ENCODE measurements at regions not wholly inside any gene's neighbourhood (a gene's known extent, or its start where the extent isn't known, plus 50 kb on each side); places are given as distances from the start of the nearest gene placed in this dataset.
A peak's percentile ranks its signal among the peaks of the same experiment; 100 is the strongest.

DNA sequence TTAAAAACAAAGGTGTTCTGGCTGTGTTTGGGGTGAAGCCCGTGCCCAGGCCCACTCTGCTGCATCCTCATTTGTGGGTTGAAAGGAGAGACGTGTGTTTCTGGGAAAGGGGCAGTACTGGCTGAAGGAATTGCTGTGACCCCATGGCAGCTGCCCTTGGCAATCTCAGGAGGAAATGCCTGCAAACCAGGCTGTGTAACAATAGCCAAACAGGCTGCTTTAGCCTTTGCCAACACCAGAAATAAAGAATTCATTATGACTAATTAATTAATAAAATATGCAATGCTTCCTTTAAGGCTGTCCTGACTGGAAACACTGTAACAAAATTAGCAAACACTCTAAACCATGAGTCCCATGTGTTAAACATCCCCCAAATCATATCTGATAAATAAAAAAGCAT lies 53.0 kb upstream of the KRR1 start:
- no peaks in the 10 kb centered on the region for H4K20me1 ChIP-seq (ENCODE audit: insufficient read depth, low read length, poor library complexity, severe bottlenecking)
- H3K9me2 ChIP-seq (replicated peaks; ENCODE audit: low read depth, low read length): no peaks in the 10 kb centered on the region
- H3K9ac ChIP-seq (ENCODE audit: low read depth, low read length, poor library complexity, severe bottlenecking): no peak overlapping the region
- H3F3A ChIP-seq (ENCODE audit: low read depth): 0 out of 2 replicates have a peak, but pooled peaks cover 4% of the 10 kb centered on the region
- TF ChIP-seq CTCF (conservative IDR thresholded peaks at IDR 0.05; ENCODE audit: low read length): no peak
- TF ChIP-seq EZH2phosphoT487 (IDR thresholded peaks at IDR 0.05; ENCODE audit: borderline replicate concordance): no peak
- H3K4me2 ChIP-seq (ENCODE audit: low read depth, low read length, poor library complexity, severe bottlenecking): peak overlapping the region; percentile 9
- H3K27me3 ChIP-seq (ENCODE audit: insufficient read depth, low read length, poor library complexity, severe bottlenecking): no peaks in the 10 kb centered on the region
- no peak overlapping the region for H2AFZ ChIP-seq (ENCODE audit: low read length)
- H3K79me2 ChIP-seq (ENCODE audit: insufficient read depth, low read length): no peaks in the 10 kb centered on the region
- H3K4me1 ChIP-seq (ENCODE audit: insufficient read depth, low read length, poor library complexity, severe bottlenecking): peaks cover 37% of the 10 kb centered on the region
- H3K4me3 ChIP-seq (ENCODE audit: low read length, poor library complexity, severe bottlenecking): no peak overlapping the region
- no peaks in the 10 kb centered on the region; the same call in 1 of the 2 replicates for H3K9me3 ChIP-seq (ENCODE audit: insufficient read depth, low read depth, low read length)
- no peaks in the 10 kb centered on the region for H3K36me3 ChIP-seq (ENCODE audit: insufficient read depth, low read length)

DNA sequence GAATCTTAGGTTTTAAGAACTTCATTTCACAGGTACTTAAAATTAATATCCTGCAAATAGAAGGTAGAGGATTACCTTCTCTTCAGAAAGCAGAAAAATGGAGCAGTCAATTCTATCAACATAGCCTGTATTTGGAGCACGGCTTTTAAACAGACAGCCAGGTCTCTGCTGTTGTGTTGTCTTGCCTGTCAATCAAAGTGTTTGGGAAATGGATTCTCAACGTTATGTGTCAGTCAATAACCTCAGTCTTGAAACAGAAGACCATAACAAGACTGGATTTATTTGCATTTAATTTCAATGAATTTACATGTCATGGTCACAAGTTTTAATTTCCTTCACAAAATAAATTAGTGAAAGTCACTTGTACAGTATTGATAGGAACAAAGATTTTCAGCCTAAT lies 51.9 kb upstream of the KRR1 start:
- Histone ChIP-seq H3K4me1 (ENCODE audit: insufficient read depth, low read length, poor library complexity, severe bottlenecking) (peaks cover 37% of the 10 kb centered on the region), H2AFZ (ENCODE audit: low read length) (no peak overlapping the region), H3K4me2 (ENCODE audit: low read depth, low read length, poor library complexity, severe bottlenecking) (no peak overlapping the region), H4K20me1 (ENCODE audit: insufficient read depth, low read length, poor library complexity, severe bottlenecking) (no peaks in the 10 kb centered on the region), H3K79me2 (ENCODE audit: insufficient read depth, low read length) (no peaks in the 10 kb centered on the region), H3K9me3 (ENCODE audit: insufficient read depth, low read depth, low read length) (no peaks in the 10 kb centered on the region; the same call in 1 of the 2 replicates), H3K27me3 (ENCODE audit: insufficient read depth, low read length, poor library complexity, severe bottlenecking) (no peaks in the 10 kb centered on the region), H3K9ac (ENCODE audit: low read depth, low read length, poor library complexity, severe bottlenecking) (no peak overlapping the region), H3K4me3 (ENCODE audit: low read length, poor library complexity, severe bottlenecking) (no peak overlapping the region), H3F3A (ENCODE audit: low read depth) (0 out of 2 replicates have a peak, but pooled peaks cover 4% of the 10 kb centered on the region), H3K9me2 (replicated peaks; ENCODE audit: low read depth, low read length) (no peaks in the 10 kb centered on the region), H3K36me3 (ENCODE audit: insufficient read depth, low read length) (no peaks in the 10 kb centered on the region)
- TF ChIP-seq EZH2phosphoT487 (IDR thresholded peaks at IDR 0.05; ENCODE audit: borderline replicate concordance) (no peak), CTCF (conservative IDR thresholded peaks at IDR 0.05; ENCODE audit: low read length) (no peak)

- Histone ChIP-seq H3K9me3 (ENCODE audit: insufficient read depth, low read depth, low read length) (no peaks in the 10 kb centered on the region; the same call in 1 of the 2 replicates), H3K9me2 (replicated peaks; ENCODE audit: low read depth, low read length) (no peaks in the 10 kb centered on the region), H3K27me3 (ENCODE audit: insufficient read depth, low read length, poor library complexity, severe bottlenecking) (no peaks in the 10 kb centered on the region), H3K4me1 (ENCODE audit: insufficient read depth, low read length, poor library complexity, severe bottlenecking) (peaks cover 37% of the 10 kb centered on the region), H3K9ac (ENCODE audit: low read depth, low read length, poor library complexity, severe bottlenecking) (no peak overlapping the region), H3K4me2 (ENCODE audit: low read depth, low read length, poor library complexity, severe bottlenecking) (peak overlapping the region; percentile 65), H3K4me3 (ENCODE audit: low read length, poor library complexity, severe bottlenecking) (peak overlapping the region; percentile 46), H2AFZ (ENCODE audit: low read length) (no peak overlapping the region), H4K20me1 (ENCODE audit: insufficient read depth, low read length, poor library complexity, severe bottlenecking) (no peaks in the 10 kb centered on the region), H3F3A (ENCODE audit: low read depth) (0 out of 2 replicates have a peak, but pooled peaks cover 4% of the 10 kb centered on the region), H3K36me3 (ENCODE audit: insufficient read depth, low read length) (no peaks in the 10 kb centered on the region), H3K79me2 (ENCODE audit: insufficient read depth, low read length) (no peaks in the 10 kb centered on the region)
- no peak for TF ChIP-seq EZH2phosphoT487 (IDR thresholded peaks at IDR 0.05; ENCODE audit: borderline replicate concordance)
- TF ChIP-seq CTCF (conservative IDR thresholded peaks at IDR 0.05; ENCODE audit: low read length): no peak
These were observed 50.5 kb upstream of the KRR1 start for GRCh38 chr12:75561921-75562320.

All from Loucy (cell line).